ENCODE measurements at regions not wholly inside any gene's neighbourhood (a gene's known extent, or its start where the extent isn't known, plus 50 kb on each side); places are given as distances from the start of the nearest gene placed in this dataset.

GRCh38 chr5:93924628-93925027 is 183.2 kb upstream of the POU5F2 start:
- TF ChIP-seq EZH2 (IDR thresholded peaks at IDR 0.05; ENCODE audit: borderline replicate concordance, low read depth, low read length, poor library complexity, severe bottlenecking) = no peak
- TF ChIP-seq, protein P1, sequence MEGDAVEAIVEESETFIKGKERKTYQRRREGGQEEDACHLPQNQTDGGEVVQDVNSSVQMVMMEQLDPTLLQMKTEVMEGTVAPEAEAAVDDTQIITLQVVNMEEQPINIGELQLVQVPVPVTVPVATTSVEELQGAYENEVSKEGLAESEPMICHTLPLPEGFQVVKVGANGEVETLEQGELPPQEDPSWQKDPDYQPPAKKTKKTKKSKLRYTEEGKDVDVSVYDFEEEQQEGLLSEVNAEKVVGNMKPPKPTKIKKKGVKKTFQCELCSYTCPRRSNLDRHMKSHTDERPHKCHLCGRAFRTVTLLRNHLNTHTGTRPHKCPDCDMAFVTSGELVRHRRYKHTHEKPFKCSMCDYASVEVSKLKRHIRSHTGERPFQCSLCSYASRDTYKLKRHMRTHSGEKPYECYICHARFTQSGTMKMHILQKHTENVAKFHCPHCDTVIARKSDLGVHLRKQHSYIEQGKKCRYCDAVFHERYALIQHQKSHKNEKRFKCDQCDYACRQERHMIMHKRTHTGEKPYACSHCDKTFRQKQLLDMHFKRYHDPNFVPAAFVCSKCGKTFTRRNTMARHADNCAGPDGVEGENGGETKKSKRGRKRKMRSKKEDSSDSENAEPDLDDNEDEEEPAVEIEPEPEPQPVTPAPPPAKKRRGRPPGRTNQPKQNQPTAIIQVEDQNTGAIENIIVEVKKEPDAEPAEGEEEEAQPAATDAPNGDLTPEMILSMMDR (conservative IDR thresholded peaks at IDR 0.05; ENCODE audit: low read depth, low read length) = no peak
- H3K9me3 ChIP-seq (ENCODE audit: low read depth, low read length, poor library complexity, severe bottlenecking) = no peaks in the 10 kb centered on the region
- intact Hi-C loops (cut with micrococcal nuclease; ENCODE audit: unreplicated experiment) = no loop called here
- POLR2A ChIA-PET (ENCODE audit: low non-redundant PET) = no interaction called here
- CTCF ChIA-PET = no interaction called here
- no TSS peak for BruUV-seq (replicated peaks)
- no peak overlapping the region for H3K4me3 ChIP-seq (ENCODE audit: low read depth, low read length, poor library complexity, severe bottlenecking)
- no peaks in the 10 kb centered on the region for H3K27me3 ChIP-seq (replicated peaks; ENCODE audit: insufficient read depth, low read depth, low read length, poor library complexity)
- peaks cover 5% of the 10 kb centered on the region for H3K4me1 ChIP-seq (ENCODE audit: insufficient read depth, low read length, poor library complexity, severe bottlenecking)
- DNase-seq (ENCODE audit: low spot score) = no peak
- no peak overlapping the region for H3K27ac ChIP-seq (ENCODE audit: low read depth, low read length, poor library complexity, severe bottlenecking)
- H3K36me3 ChIP-seq (ENCODE audit: insufficient read depth, low read length, poor library complexity, severe bottlenecking) = no peaks in the 10 kb centered on the region

DNA sequence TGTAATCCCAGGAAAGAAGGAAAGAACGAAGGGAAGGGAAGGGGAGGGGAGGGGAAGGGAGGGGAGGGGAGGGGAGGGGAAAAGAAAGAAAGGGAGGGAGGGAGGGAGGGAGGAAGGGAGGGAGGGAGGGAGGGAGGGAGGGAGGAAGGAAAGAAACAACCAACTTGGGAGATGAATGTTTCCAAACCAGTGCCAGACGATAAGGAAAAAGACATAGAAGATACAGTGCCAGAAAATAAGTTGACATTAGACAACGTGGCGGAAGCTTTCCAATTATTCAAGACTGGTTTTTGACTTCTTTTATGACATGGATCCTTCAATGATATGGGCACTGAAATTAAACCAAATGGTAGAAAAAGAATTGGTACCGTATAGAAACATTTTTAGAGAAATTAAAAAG is 181.2 kb upstream of the POU5F2 start:
- DNase-seq (ENCODE audit: low spot score) = no peak
- no peaks in the 10 kb centered on the region for H3K27me3 ChIP-seq (replicated peaks; ENCODE audit: insufficient read depth, low read depth, low read length, poor library complexity)
- H3K4me1 ChIP-seq (ENCODE audit: insufficient read depth, low read length, poor library complexity, severe bottlenecking) = peaks cover 3% of the 10 kb centered on the region
- H3K27ac ChIP-seq (ENCODE audit: low read depth, low read length, poor library complexity, severe bottlenecking) = no peak overlapping the region
- TF ChIP-seq, protein P1 (conservative IDR thresholded peaks at IDR 0.05; ENCODE audit: low read depth, low read length) = no peak
- no TSS peak for BruUV-seq (replicated peaks)
- H3K4me3 ChIP-seq (ENCODE audit: low read depth, low read length, poor library complexity, severe bottlenecking) = no peak overlapping the region
- no peaks in the 10 kb centered on the region for H3K36me3 ChIP-seq (ENCODE audit: insufficient read depth, low read length, poor library complexity, severe bottlenecking)
- POLR2A ChIA-PET (ENCODE audit: low non-redundant PET) = no interaction called here
- intact Hi-C loops (cut with micrococcal nuclease; ENCODE audit: unreplicated experiment) = no loop called here
- CTCF ChIA-PET = no interaction called here
- H3K9me3 ChIP-seq (ENCODE audit: low read depth, low read length, poor library complexity, severe bottlenecking) = no peaks in the 10 kb centered on the region

GRCh38 chr5:93921001-93921400 is 179.6 kb upstream of the POU5F2 start:
- Histone ChIP-seq H3K27ac (ENCODE audit: low read depth, low read length, poor library complexity, severe bottlenecking) (no peak overlapping the region), H3K27me3 (replicated peaks; ENCODE audit: insufficient read depth, low read depth, low read length, poor library complexity) (no peaks in the 10 kb centered on the region), H3K36me3 (ENCODE audit: insufficient read depth, low read length, poor library complexity, severe bottlenecking) (no peaks in the 10 kb centered on the region), H3K9me3 (ENCODE audit: low read depth, low read length, poor library complexity, severe bottlenecking) (no peaks in the 10 kb centered on the region), H3K4me3 (ENCODE audit: low read depth, low read length, poor library complexity, severe bottlenecking) (no peak overlapping the region), H3K4me1 (ENCODE audit: insufficient read depth, low read length, poor library complexity, severe bottlenecking) (no peaks in the 10 kb centered on the region)
- POLR2A ChIA-PET (ENCODE audit: low non-redundant PET) = no interaction called here
- intact Hi-C loops (cut with micrococcal nuclease; ENCODE audit: unreplicated experiment) = no loop called here
- CTCF ChIA-PET = no interaction called here
- TF ChIP-seq, protein P1 (conservative IDR thresholded peaks at IDR 0.05; ENCODE audit: low read depth, low read length) = no peak
- no peak for TF ChIP-seq EZH2 (IDR thresholded peaks at IDR 0.05; ENCODE audit: borderline replicate concordance, low read depth, low read length, poor library complexity, severe bottlenecking)
- BruUV-seq (replicated peaks) = no TSS peak
- DNase-seq (ENCODE audit: low spot score) = no peak

Data from A673 (cell line).